ENCODE measurements at regions not wholly inside any gene's neighbourhood (a gene's known extent, or its start where the extent isn't known, plus 50 kb on each side); places are given as distances from the start of the nearest gene placed in this dataset.

- no peak for DNase-seq
- Mint-ChIP-seq H3K9me3 (no peaks in the 10 kb centered on the region), H3K4me3 (no peak overlapping the region), H3K4me1 (no peaks in the 10 kb centered on the region), H3K27ac (no peak overlapping the region), H3K36me3 (no peaks in the 10 kb centered on the region), H3K27me3 (peaks cover 41% of the 10 kb centered on the region)
- POLR2A ChIA-PET, result no interaction called here
- ATAC-seq (ENCODE audit: low read depth), result no peak
Observed at GRCh38 chr2:145253492-145253891, 733.6 kb upstream of the ZEB2 start.

- POLR2A ChIA-PET, result no interaction called here
- H3K27ac Mint-ChIP-seq, result no peak overlapping the region
- no peak for ATAC-seq (ENCODE audit: low read depth)
- no peaks in the 10 kb centered on the region for H3K36me3 Mint-ChIP-seq
- no peak overlapping the region for H3K4me3 Mint-ChIP-seq
- H3K9me3 Mint-ChIP-seq, result no peaks in the 10 kb centered on the region
- H3K4me1 Mint-ChIP-seq, result no peaks in the 10 kb centered on the region
- peaks cover 29% of the 10 kb centered on the region for H3K27me3 Mint-ChIP-seq
- DNase-seq, result no peak
Observed at GRCh38 chr2:145245268-145245870, 725.5 kb upstream of the ZEB2 start.

- Mint-ChIP-seq H3K4me3 (no peak overlapping the region), H3K27me3 (peaks cover 9% of the 10 kb centered on the region), H3K4me1 (no peaks in the 10 kb centered on the region), H3K36me3 (no peaks in the 10 kb centered on the region), H3K9me3 (no peaks in the 10 kb centered on the region), H3K27ac (no peak overlapping the region)
- DNase-seq, result no peak
- POLR2A ChIA-PET, result no interaction called here
- ATAC-seq (ENCODE audit: low read depth), result no peak
Observed at GRCh38 chr2:145235312-145235711, 715.4 kb upstream of the ZEB2 start.

GRCh38 chr2:145230546-145230945, 710.6 kb upstream of the ZEB2 start:
- DNase-seq, result no peak
- Mint-ChIP-seq H3K4me1 (no peaks in the 10 kb centered on the region), H3K27ac (no peak overlapping the region), H3K27me3 (peaks cover 11% of the 10 kb centered on the region), H3K4me3 (no peak overlapping the region), H3K36me3 (no peaks in the 10 kb centered on the region), H3K9me3 (no peaks in the 10 kb centered on the region)
- ATAC-seq (ENCODE audit: low read depth), result no peak
- POLR2A ChIA-PET, result no interaction called here

- ATAC-seq (ENCODE audit: low read depth) (no peak), DNase-seq (no peak)
- Mint-ChIP-seq H3K27ac (no peak overlapping the region), H3K36me3 (no peaks in the 10 kb centered on the region), H3K4me3 (no peak overlapping the region), H3K4me1 (no peaks in the 10 kb centered on the region), H3K27me3 (peaks cover 5% of the 10 kb centered on the region), H3K9me3 (peaks cover 1% of the 10 kb centered on the region)
- POLR2A ChIA-PET, result no interaction called here
Observed at GRCh38 chr2:145228506-145228905, 708.6 kb upstream of the ZEB2 start.

- Mint-ChIP-seq H3K4me1 (no peaks in the 10 kb centered on the region), H3K9me3 (peaks cover 2% of the 10 kb centered on the region), H3K36me3 (no peaks in the 10 kb centered on the region), H3K27me3 (peaks cover 5% of the 10 kb centered on the region), H3K4me3 (no peak overlapping the region), H3K27ac (no peak overlapping the region)
- DNase-seq (no peak), ATAC-seq (ENCODE audit: low read depth) (no peak)
- POLR2A ChIA-PET, result no interaction called here
Observed at GRCh38 chr2:145226901-145227300, 707.0 kb upstream of the ZEB2 start.

GRCh38 chr2:145221516-145221915, 701.6 kb upstream of the ZEB2 start:
- POLR2A ChIA-PET, result no interaction called here
- Mint-ChIP-seq H3K27me3 (peaks cover 2% of the 10 kb centered on the region), H3K4me1 (no peaks in the 10 kb centered on the region), H3K9me3 (peaks cover 2% of the 10 kb centered on the region), H3K27ac (no peak overlapping the region), H3K36me3 (no peaks in the 10 kb centered on the region), H3K4me3 (no peak overlapping the region)
- ATAC-seq (ENCODE audit: low read depth) (no peak), DNase-seq (no peak)

- Mint-ChIP-seq H3K36me3 (no peaks in the 10 kb centered on the region), H3K9me3 (peaks cover 2% of the 10 kb centered on the region), H3K4me1 (no peaks in the 10 kb centered on the region), H3K27me3 (no peaks in the 10 kb centered on the region), H3K4me3 (no peak overlapping the region), H3K27ac (no peak overlapping the region)
- no peak for ATAC-seq (ENCODE audit: low read depth)
- POLR2A ChIA-PET, result no interaction called here
- DNase-seq, result no peak
Observed at GRCh38 chr2:145221032-145221431, 701.1 kb upstream of the ZEB2 start.

- DNase-seq (no peak), ATAC-seq (ENCODE audit: low read depth) (no peak)
- H3K27ac Mint-ChIP-seq, result no peak overlapping the region
- H3K4me3 Mint-ChIP-seq, result no peak overlapping the region
- no peaks in the 10 kb centered on the region for H3K4me1 Mint-ChIP-seq
- no peaks in the 10 kb centered on the region for H3K36me3 Mint-ChIP-seq
- peaks cover 2% of the 10 kb centered on the region for H3K9me3 Mint-ChIP-seq
- no peaks in the 10 kb centered on the region for H3K27me3 Mint-ChIP-seq
- POLR2A ChIA-PET, result no interaction called here
Observed at GRCh38 chr2:145220496-145220895, 700.6 kb upstream of the ZEB2 start.

- peaks cover 6% of the 10 kb centered on the region for H3K9me3 Mint-ChIP-seq
- no peaks in the 10 kb centered on the region for H3K36me3 Mint-ChIP-seq
- no peak overlapping the region for H3K4me3 Mint-ChIP-seq
- ATAC-seq (ENCODE audit: low read depth) (no peak), DNase-seq (no peak)
- H3K4me1 Mint-ChIP-seq, result no peaks in the 10 kb centered on the region
- POLR2A ChIA-PET, result no interaction called here
- no peaks in the 10 kb centered on the region for H3K27me3 Mint-ChIP-seq
- H3K27ac Mint-ChIP-seq, result no peak overlapping the region
Observed at GRCh38 chr2:145207884-145208283, 688.0 kb upstream of the ZEB2 start.

- no peak overlapping the region for H3K27ac Mint-ChIP-seq
- no peaks in the 10 kb centered on the region for H3K27me3 Mint-ChIP-seq
- POLR2A ChIA-PET, result no interaction called here
- H3K4me1 Mint-ChIP-seq, result no peaks in the 10 kb centered on the region
- H3K4me3 Mint-ChIP-seq, result no peak overlapping the region
- peaks cover 4% of the 10 kb centered on the region for H3K9me3 Mint-ChIP-seq
- ATAC-seq (ENCODE audit: low read depth) (no peak), DNase-seq (no peak)
- H3K36me3 Mint-ChIP-seq, result no peaks in the 10 kb centered on the region
Observed at GRCh38 chr2:145206496-145207281, 686.8 kb upstream of the ZEB2 start.

- POLR2A ChIA-PET, result no interaction called here
- H3K27ac Mint-ChIP-seq, result no peak overlapping the region
- DNase-seq (no peak), ATAC-seq (ENCODE audit: low read depth) (no peak)
- H3K9me3 Mint-ChIP-seq, result peaks cover 2% of the 10 kb centered on the region
- no peak overlapping the region for H3K4me3 Mint-ChIP-seq
- H3K36me3 Mint-ChIP-seq, result no peaks in the 10 kb centered on the region
- H3K27me3 Mint-ChIP-seq, result no peaks in the 10 kb centered on the region
- H3K4me1 Mint-ChIP-seq, result no peaks in the 10 kb centered on the region
Observed at GRCh38 chr2:145203891-145204290, 684.0 kb upstream of the ZEB2 start.

GRCh38 chr2:145199827-145200706, 680.1 kb upstream of the ZEB2 start:
- ATAC-seq (ENCODE audit: low read depth) (no peak), DNase-seq (no peak)
- Mint-ChIP-seq H3K4me3 (no peak overlapping the region), H3K9me3 (no peaks in the 10 kb centered on the region), H3K27me3 (peaks cover 2% of the 10 kb centered on the region), H3K36me3 (no peaks in the 10 kb centered on the region), H3K4me1 (no peaks in the 10 kb centered on the region), H3K27ac (no peak overlapping the region)
- POLR2A ChIA-PET, result no interaction called here

GRCh38 chr2:145199042-145199441, 679.1 kb upstream of the ZEB2 start:
- Mint-ChIP-seq H3K4me3 (no peak overlapping the region), H3K27me3 (peaks cover 2% of the 10 kb centered on the region), H3K27ac (no peak overlapping the region), H3K36me3 (no peaks in the 10 kb centered on the region), H3K9me3 (no peaks in the 10 kb centered on the region), H3K4me1 (no peaks in the 10 kb centered on the region)
- no peak for ATAC-seq (ENCODE audit: low read depth)
- no peak for DNase-seq
- POLR2A ChIA-PET, result no interaction called here

All from activated naive CD8-positive, alpha-beta T cell treated with anti-CD3 and anti-CD28 coated beads, Interleukin-2, amount 10 ng/mL, durations not matched to agents 7 days and 5 days (primary cell).